HG02852 (cell line): ENCODE measurements at regions not wholly inside any gene's neighbourhood (a gene's known extent, or its start where the extent isn't known, plus 50 kb on each side); places are given as distances from the start of the nearest gene placed in this dataset.

Source experiments
- ATAC-seq: cut with Tn5 transposase; IDR thresholded peaks from one replicate; pipeline ENCODE4 v1.9.1; 2021; ENCODE audit warnings: mild to moderate bottlenecking, moderate library complexity; ENCODE audit not compliant: unreplicated experiment

DNA sequence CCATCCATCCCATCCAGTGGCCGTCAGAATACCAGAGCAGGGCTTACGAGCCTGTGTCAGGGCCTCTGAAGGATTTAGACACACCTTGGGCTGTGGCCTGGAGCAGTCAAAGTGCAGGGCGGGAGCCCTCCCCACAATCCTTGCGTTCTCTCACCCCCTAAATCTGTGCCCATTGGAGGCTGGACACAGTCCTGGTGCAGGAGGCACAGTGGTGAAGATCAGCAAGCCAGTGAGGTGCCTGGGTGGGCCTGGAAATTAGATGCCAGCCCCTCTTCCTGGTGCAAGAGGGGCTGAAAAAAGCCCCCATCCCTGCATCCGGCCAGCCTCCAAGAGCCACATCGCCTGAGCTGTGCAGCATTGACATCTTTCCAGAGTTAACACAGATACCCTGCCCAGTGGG, 1045.8 kb downstream of the TBC1D22A start:
- ATAC-seq: no peak

DNA sequence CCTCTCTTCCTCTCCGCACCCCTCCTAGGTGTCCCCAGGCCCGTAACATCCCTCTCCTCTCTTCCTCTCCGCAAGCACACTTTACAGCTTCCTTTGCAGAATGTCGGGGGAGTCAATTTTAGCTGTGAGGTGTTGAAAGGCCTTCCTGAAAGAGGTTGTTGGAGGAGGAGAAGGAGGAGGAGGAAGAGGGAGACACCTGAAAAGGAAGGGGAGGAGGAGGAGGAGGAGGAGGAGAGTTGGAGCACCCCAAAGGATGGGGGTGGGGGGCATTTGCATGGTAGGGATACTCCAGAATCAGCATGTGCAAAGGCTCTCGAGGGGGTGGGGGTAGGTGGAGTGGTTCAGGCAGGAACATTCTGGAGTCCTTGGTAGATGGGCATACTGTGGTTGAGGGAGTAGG, 1045.1 kb downstream of the TBC1D22A start:
- ATAC-seq: no peak

DNA sequence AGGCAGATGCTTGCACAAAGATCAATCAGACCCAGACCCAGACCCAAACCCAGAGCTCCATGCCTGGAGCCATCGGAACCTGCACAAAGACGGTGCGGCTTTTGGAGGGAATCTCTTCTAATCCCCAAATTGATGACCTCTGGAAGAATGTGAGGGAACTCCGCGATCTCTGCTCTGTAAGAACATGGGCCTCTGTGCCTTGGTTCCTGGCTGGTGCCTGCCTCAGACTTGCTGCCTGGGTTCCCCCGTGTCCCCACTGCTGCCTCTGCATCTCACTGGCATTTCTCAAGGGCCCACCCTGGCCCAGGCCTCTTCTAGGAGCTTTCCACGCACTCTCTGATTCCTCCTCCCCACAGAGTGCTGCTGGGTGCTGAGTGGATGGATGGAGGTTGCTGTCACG, 1044.4 kb downstream of the TBC1D22A start:
- no peak for ATAC-seq

DNA sequence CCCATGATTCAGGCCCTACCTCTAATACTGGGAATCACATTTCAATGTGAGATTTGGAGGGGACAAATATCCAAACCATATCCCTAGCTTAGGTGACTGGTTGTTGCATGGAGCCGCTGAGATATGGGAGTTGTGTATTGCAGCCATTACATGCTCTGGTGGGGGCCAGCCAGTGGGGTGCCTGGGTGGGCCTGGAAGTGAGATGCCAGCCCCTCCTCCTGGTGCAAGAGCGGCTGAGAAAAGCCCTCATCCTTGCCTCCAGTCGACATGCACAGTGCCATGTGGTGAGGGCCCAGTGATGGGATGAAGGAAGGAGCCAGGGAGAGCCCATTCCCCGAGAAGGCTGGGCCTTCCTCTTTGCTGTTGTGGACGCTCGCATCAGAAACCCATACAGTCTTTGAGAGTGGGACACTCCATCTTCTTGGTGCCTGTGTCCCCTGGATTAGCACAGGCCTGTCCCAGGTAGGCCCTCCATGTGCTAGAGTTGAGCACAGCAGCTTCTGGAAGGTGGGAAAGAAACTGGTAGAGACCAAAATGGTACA, 1043.0 kb downstream of the TBC1D22A start:
- no peak for ATAC-seq

DNA sequence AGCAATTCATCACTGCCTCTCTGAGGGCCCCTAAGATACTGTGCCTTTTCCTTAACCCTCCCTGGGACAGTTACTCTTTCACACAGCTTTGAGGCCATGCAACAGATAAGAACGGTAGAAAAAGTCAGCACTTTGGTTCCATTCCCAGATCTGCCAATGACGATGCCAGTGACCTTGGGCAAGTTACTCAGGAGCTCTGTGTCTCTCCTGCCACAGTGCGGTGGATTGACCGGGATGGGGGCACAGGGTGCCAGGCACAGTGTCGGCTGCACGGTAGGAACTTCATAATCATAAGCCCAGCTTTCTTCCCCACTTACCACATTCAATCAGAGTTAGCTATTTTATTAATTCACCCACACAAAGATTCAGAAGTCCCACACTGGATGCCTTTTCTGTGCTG, 1041.8 kb downstream of the TBC1D22A start:
- ATAC-seq: no peak

DNA sequence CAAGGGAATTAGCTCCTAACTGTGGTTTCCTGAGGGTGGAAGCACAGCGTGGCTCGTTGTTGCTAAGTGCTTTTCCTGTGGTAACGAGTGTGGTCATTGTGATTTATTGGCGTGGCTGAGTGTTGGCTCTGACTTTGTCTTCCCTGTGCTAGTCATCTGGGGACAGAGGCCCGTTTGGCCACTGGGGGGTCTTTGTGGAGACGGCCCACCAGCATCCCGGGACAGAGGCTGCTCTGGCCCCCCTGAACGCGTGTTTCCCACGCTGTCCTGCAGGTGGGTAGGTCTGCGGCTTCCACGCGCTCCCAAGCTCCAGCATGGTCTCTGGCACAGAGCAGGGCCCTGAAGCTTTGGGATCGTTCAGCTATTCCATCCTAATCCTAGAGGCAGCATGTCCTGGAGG, 1040.0 kb downstream of the TBC1D22A start:
- no peak for ATAC-seq

DNA sequence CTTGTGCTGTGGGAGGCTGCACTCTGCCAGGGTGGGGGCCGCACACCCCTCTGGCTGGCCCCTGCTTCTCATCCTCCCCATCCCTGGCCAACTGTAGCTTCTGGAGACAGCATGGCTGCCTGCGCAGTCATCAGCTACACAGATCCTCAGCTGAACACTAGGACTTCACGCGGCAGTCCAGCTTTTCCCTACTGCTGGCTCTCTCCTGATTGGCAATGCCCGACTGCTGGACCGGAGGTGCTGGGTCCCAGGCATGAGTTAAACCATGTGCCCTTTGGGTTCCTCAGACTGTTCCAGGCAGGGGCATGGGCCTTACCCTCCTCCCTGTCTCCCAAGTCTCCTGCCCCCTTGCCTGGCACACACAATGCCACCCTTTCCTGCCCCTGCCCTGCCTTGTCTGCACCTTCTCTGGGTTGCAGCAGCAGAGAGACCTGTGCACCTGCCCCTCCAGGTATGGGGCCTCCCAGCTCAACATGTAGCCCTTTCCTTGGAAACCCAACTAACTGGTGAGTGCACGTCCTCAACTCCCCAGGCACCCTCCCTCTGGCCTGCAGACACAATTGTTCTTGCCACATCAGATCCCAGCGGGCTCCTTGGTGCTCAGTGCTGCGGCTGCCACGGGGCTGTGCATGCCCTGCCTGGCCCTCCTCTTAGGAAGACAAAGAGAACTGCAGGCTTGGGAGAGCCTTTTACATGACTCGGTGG, 1039.2 kb downstream of the TBC1D22A start:
- ATAC-seq: no peak

DNA sequence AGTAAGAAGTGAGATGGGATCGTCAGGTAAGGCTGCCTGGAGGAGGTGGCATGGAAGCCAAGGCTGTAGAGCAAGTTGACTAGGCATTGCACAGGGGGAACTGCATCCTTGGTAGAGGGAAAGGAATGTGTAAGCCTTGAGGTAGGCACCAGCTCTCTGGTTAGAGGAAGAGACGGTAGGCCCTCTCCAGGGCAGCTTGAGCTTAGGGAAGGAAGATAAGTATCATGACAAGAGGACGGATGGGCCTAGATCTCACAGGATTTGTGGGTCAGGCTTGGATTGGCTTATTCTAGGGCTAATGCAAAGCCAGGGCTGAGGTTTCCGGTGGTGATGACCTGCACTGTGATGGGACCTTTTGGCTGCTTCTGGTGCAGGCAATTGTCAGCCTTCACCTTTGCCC, 1035.8 kb downstream of the TBC1D22A start:
- ATAC-seq: no peak

DNA sequence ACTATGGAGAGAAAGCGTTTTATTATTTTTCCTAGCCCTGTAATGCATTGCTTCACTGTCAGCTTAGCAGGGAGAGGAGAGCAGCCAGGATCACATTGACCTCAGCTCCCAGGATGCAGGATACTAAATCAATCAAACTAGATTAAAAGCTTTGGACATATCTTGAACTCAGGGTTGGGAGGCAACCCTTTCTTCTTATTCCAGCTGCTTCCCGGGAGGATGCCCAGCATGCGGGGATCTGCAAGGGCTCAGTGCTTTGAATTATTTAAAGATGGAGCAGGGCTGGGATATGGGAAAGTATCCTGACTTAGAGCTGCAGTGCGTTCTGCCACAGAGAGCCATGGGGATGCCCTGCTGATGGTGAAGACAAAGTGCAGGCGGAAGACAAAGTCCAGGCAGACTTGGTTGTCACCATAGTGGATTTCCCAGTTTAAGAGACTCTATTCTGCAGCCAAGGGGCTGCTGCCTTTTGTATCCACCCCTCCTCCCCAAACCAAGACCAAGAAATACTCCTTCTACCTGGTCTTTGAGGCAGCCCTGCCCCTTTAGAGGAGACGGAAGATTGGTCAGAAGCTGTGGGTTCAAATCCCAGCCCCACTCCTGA, 1035.0 kb downstream of the TBC1D22A start:
- no peak for ATAC-seq

DNA sequence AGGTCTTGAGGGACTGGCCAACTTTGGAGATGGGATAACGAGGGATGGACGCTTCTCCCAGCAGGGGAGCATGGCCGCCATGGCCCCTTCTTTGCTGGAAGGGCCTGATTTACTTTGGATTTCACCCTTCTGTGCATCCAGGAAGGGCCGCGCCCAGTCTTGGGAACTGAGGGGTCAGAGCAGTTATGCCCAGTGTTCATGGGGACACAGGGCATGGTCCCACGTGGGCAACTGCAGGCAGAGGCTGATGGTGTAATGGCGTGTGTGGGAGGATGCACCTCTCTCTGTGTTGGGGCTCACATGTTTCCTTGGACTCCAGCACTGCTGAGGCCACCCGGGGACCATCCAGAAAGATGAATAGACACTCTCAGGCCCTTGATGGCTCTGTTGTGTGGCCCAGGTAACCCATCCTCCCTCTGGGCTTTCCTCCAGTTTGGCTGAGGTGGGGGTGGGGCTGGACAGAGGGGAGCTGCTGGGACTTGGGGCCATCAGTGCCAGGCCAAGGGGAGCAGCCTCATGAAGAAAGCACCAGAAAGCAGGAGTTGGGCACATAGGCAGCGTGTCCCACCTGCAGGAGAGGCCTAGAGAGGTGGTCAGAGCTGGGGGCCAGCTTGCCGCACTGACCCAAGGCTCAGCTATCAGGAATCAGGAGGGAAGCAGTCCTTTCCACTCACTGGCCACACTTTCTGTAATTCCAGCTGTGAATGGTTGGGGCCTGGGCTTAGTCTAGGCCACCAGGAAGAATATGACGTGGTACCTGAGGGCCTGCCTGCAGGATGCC, 1033.9 kb downstream of the TBC1D22A start:
- ATAC-seq: no peak

DNA sequence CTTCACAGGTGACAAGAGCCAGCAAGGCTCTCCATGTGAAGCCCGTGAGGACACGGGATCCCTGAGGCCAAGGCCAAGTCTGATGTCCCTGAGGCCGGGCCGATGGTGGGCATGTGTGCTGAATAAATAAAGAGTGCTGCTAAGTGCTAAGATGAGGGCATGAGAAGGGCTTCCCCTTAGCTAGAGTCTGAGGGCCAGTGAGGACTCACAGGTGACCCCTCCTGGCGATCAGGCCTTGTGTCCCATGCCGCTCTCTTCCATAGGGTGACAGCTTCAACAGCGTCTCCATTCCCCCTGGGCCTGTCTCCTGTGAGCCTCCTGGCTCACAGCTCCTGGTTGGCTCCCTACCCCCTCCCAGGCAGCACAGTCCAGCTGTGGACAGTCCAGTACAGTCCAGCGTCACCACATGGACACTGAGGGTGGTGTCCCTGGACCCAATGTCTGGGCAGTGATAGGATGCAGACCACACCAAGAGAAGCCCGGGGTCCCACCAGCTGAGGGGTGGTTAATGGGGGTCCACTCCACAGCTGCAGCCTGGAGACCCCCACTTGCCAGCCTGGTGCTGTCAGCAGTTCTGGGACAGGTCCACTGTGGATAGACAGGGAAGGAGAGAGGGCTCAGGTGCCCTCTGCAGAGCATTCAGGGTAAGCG, 1033.2 kb downstream of the TBC1D22A start:
- no peak for ATAC-seq

DNA sequence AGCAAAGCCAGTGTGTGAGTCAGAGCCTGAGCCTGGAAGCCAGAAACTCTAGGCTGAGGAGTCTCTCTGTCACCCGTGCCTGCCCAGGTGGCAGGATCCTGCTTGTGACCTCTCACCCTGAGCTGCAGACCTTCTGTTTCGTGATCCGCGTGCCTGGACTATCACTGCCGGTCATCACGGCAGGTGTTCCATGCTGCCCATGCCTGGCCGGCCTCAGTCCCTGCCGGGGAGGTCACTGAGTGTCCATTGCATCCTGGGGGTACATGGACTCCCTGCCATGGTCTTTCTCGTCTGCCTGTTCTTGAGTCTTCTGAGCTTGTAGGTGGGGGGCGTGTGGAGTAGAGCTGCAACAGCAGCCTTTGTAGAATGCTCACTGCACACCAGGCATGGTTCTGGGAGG, 1032.4 kb downstream of the TBC1D22A start:
- ATAC-seq: no peak

DNA sequence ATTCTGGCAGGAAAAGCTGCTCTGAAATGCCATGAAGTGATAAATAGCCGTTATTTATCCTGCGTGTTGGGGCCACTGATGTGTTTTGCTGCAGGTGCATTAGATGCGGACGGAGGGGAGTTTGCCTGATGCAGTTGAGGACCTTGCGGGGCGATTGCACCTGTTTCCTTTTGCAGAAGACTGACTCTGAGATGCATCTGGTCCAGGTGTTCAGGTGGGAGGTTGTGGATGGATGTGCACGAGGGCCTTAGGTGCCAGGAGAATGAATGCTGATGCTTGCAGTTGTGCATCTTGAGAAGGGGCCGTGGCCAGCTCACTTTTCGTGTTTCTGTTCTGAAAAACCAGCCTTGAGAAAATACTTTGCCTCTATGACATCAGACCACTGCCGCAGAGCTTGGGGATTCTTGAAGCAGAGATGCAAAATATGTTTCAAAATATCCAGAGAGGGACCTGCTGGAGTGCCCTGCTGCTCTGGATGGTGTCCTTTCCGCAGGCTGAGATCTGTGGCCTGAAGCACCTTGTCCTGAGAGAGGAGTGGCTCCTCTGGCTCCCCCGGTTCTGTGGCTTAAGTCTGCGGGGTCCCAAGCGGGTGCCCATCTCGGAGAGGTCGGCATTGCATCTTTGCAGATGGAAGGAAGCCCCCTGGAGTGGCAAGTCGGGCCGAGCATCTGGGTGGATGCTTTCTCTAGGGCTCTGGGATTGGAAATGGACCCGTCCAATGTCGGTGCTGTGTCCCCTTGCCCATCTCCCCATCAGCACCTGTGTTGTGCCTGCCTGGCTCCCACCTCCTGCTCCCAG, 1031.1 kb downstream of the TBC1D22A start:
- no peak for ATAC-seq

DNA sequence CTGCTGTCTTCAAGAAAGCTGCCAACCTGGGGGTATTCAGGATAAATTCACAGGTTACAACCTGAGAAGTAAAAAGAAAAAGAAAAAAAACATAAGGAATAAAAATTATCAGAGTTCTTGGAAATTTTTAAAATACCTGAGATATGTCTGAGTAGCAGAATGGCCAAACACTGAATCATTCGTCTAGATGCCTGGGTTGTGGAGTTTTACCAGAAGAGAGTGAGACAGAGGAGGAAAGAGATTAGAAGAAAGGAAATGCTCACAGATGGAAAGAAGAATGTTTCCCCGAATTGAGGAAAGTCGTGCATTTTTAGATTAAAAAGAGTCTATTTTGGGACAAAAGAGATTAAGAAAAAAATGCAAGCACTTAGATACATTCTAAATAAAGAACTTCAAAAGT, 1026.7 kb downstream of the TBC1D22A start:
- ATAC-seq: no peak

DNA sequence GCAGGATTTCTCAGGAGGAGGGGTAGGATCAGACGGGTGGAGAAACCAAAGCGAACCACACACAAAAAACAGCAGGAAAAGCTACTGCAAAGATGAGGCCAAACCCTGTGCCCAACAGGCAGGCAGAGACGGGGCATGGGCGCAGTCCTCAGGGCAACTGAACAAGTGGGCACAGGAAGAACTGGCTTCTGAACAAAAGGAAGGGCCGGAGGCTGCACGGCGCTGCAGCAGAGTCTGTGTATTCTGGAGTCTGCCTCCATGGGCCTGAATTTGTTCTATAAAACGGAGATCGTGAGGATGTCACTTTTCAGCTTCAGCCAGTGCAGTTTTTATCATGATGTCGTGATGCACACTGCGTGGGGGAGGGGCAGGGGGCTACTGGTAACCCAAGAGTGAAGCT, 1026.0 kb downstream of the TBC1D22A start:
- ATAC-seq: no peak

DNA sequence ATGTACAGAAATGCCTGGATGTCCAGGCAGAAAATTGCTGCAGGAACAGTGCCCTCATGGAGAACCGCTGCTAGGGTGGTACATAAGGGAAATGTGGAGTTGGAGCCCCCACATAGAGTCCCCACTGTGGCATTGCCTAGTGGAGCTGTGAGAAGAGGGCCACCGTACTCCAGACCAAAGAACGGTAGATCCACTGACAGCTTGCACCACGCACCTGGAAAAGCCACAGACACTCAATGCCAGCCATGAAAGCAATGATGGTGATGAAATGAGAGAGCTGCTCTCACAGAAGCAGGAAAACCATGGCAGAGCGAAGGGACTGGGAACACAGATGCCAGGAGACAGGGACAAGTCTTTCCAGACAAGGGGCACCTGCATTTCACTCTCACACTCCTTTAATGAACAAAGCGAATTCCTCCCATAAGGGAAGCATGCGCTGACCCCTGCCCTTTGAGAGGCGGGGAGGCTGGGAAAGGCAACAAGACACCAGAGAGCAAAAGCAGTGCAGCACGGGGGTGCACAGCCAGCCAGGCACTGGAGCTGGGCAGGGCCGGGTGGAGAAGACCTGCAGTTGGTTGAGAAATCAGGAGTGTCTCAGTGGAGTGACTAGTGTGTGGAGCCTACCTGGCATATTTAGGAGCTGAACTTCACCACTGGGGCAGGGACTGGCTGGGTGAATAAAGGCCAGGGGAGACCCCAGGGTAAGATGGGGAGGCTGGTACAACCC, 1025.2 kb downstream of the TBC1D22A start:
- no peak for ATAC-seq

DNA sequence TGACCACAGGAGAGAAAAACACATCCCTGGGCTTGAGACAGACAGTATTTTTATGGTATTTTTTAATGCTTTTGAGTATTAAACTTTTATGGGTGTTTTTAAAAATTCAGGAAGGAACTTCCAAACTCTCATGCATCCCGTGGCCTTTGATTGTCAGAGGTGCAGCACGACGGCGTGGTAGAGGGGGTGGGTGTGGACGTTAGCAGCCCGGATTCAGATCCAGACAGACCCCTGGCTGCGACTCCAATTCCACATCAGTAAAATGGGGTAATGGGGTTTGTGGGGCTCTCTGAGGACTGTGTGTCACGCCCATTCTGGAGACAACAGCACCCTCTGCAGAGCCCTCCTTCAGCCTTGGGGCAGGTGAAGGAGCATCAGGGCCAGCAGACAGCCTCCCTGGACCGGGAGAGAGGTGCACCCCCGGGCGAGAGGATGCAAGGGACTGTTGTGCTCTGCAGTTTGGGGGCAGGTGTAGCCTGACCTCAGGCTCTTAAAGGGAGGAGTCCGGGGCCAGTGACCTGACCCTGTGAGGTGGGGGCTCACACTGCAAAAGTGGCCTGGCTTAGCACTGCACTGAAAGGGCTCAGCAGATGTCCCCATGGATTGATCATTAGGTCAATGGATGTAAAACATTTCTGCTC, 1024.3 kb downstream of the TBC1D22A start:
- ATAC-seq: no peak

DNA sequence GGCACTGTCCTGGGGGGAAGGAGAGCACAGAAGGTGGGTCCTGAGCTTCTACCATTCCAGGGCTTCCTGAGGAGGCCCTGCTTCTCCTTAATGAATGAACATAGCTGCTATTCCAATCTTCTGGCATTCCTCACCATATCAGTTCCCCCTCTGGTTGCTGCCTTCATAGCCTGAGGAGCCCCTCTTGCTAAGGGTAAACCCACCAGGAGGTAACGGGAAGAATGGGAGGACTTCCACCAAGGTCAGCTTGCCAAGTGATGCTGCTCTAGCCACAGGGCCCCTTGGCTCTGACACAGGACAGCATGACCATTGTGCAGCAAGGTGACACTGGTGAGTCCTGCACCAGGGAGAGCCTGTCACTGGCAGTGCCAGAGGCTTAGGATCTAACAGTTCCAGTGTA, 1022.5 kb downstream of the TBC1D22A start:
- no peak for ATAC-seq

DNA sequence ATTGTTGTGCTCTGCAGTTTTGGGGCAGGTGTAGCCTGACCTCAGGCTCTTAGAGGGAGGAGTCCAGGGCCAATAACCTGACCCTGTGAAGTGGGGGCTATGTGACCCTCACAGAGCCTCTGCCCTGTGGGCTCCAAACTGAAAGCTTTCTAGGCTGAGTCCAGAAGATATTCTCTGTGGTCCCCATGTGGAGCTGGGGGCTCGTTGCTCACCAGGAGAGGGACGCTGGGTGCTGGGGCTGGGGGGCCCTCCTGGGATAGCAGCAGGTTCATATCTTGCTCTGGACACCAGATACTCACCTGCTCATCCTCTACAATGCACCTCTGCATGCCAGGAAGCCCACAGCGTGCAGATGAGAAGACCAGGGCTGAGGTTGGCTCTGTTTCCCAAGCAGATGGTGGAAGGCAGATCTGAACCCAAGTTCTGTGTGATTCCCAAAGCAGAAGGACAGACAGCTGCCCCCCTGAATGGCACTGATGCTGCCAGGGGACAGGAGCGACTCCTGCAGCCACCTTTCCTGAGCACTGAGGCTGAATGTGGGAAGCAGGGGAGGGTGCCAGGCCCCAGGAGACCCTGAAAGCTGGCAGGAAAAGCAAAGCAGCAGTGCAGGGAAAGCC, 1022.0 kb downstream of the TBC1D22A start:
- no peak for ATAC-seq
